ENCODE measurements at regions not wholly inside any gene's neighbourhood (a gene's known extent, or its start where the extent isn't known, plus 50 kb on each side); places are given as distances from the start of the nearest gene placed in this dataset.

DNA sequence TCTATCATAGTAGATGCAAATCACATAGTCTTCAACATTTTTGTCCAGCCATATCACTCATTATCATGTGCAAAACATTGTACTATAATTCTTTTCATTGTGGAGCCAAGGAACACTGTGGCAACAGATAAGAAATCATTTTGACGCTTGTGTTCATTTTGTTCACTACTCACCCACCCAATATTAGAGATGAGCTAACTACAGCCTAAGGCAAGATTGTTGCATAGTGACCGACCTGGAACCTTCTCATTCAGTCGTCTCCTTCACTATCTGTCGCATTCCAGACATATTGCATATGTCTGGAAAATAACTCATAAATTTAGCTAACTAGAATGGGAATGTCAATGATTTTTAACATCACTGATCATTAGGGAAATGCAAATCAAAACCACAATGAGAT, 270.3 kb downstream of the CGGBP1 start (continued):
- TF ChIP-seq, protein P1, sequence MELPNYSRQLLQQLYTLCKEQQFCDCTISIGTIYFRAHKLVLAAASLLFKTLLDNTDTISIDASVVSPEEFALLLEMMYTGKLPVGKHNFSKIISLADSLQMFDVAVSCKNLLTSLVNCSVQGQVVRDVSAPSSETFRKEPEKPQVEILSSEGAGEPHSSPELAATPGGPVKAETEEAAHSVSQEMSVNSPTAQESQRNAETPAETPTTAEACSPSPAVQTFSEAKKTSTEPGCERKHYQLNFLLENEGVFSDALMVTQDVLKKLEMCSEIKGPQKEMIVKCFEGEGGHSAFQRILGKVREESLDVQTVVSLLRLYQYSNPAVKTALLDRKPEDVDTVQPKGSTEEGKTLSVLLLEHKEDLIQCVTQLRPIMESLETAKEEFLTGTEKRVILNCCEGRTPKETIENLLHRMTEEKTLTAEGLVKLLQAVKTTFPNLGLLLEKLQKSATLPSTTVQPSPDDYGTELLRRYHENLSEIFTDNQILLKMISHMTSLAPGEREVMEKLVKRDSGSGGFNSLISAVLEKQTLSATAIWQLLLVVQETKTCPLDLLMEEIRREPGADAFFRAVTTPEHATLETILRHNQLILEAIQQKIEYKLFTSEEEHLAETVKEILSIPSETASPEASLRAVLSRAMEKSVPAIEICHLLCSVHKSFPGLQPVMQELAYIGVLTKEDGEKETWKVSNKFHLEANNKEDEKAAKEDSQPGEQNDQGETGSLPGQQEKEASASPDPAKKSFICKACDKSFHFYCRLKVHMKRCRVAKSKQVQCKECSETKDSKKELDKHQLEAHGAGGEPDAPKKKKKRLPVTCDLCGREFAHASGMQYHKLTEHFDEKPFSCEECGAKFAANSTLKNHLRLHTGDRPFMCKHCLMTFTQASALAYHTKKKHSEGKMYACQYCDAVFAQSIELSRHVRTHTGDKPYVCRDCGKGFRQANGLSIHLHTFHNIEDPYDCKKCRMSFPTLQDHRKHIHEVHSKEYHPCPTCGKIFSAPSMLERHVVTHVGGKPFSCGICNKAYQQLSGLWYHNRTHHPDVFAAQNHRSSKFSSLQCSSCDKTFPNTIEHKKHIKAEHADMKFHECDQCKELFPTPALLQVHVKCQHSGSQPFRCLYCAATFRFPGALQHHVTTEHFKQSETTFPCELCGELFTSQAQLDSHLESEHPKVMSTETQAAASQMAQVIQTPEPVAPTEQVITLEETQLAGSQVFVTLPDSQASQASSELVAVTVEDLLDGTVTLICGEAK (IDR thresholded peaks at IDR 0.05), result no peak
- TF ChIP-seq, protein P1 (CRISPR knock-in tag; IDR thresholded peaks at IDR 0.05), result no peak
- no peak for TF ChIP-seq ZNF652 (CRISPR knock-in tag; IDR thresholded peaks at IDR 0.05; ENCODE audit: borderline replicate concordance, low read depth)
- no peak for TF ChIP-seq ZNF251 (CRISPR knock-in tag; IDR thresholded peaks at IDR 0.05)
- no peak for TF ChIP-seq PHF5A (CRISPR knock-in tag; IDR thresholded peaks at IDR 0.05; ENCODE audit: low read depth, unreplicated experiment)
- no peak for TF ChIP-seq ZNF572 (CRISPR knock-in tag; IDR thresholded peaks at IDR 0.05)
- TF ChIP-seq, protein P2, sequence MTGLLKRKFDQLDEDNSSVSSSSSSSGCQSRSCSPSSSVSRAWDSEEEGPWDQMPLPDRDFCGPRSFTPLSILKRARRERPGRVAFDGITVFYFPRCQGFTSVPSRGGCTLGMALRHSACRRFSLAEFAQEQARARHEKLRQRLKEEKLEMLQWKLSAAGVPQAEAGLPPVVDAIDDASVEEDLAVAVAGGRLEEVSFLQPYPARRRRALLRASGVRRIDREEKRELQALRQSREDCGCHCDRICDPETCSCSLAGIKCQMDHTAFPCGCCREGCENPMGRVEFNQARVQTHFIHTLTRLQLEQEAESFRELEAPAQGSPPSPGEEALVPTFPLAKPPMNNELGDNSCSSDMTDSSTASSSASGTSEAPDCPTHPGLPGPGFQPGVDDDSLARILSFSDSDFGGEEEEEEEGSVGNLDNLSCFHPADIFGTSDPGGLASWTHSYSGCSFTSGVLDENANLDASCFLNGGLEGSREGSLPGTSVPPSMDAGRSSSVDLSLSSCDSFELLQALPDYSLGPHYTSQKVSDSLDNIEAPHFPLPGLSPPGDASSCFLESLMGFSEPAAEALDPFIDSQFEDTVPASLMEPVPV (CRISPR knock-in tag; IDR thresholded peaks at IDR 0.05), result no peak
- no peak for TF ChIP-seq FOXC1 (CRISPR knock-in tag; IDR thresholded peaks at IDR 0.05; ENCODE audit: borderline replicate concordance)
- TF ChIP-seq, protein P3, sequence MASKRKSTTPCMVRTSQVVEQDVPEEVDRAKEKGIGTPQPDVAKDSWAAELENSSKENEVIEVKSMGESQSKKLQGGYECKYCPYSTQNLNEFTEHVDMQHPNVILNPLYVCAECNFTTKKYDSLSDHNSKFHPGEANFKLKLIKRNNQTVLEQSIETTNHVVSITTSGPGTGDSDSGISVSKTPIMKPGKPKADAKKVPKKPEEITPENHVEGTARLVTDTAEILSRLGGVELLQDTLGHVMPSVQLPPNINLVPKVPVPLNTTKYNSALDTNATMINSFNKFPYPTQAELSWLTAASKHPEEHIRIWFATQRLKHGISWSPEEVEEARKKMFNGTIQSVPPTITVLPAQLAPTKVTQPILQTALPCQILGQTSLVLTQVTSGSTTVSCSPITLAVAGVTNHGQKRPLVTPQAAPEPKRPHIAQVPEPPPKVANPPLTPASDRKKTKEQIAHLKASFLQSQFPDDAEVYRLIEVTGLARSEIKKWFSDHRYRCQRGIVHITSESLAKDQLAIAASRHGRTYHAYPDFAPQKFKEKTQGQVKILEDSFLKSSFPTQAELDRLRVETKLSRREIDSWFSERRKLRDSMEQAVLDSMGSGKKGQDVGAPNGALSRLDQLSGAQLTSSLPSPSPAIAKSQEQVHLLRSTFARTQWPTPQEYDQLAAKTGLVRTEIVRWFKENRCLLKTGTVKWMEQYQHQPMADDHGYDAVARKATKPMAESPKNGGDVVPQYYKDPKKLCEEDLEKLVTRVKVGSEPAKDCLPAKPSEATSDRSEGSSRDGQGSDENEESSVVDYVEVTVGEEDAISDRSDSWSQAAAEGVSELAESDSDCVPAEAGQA (IDR thresholded peaks at IDR 0.05; ENCODE audit: low read depth), result no peak
- TF ChIP-seq, protein P3 (CRISPR knock-in tag; IDR thresholded peaks at IDR 0.05; ENCODE audit: borderline replicate concordance), result no peak

Measured in HepG2 (cell line).